ENCODE measurements at regions not wholly inside any gene's neighbourhood (a gene's known extent, or its start where the extent isn't known, plus 50 kb on each side); places are given as distances from the start of the nearest gene placed in this dataset.

DNA sequence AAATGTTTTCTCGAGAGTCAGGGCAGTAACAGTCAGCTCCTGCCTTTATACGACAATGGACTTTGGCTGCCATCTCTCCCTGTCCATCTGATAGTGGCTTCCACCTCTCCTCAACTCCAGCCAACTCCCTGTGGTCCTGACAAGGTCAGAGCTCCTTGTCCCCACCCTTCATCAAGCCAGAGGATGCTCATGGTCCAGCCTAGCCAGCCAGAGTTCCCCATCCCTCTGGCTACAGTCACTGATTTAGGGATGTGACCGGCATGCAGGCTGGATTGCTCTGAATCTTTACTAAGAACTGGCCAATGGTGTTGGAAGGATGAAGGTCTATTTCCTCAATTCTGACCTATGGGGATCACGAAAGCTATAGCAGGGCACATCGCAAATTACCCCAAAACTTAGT, 156.1 kb downstream of the OR4M2 start:
- DNase-seq (ENCODE audit: low read depth, low spot score): no peak

More for the DNA sequence above, 156.1 kb downstream of the OR4M2 start:
- Histone ChIP-seq H3K27ac (ENCODE audit: insufficient read depth, low read depth, low read length) (no peak overlapping the region), H2AFZ (ENCODE audit: low read depth, low read length) (no peak overlapping the region), H3K9me1 (replicated peaks; ENCODE audit: control insufficient read depth, extremely low read depth, insufficient read depth, low read length) (no peaks in the 10 kb centered on the region), H3K9ac (replicated peaks; ENCODE audit: extremely low read depth, insufficient read depth, low read length) (no peak overlapping the region), H3K4me2 (ENCODE audit: insufficient read depth, low read length) (no peak overlapping the region), H3K27me3 (ENCODE audit: control insufficient read depth in 2 of 2, insufficient read depth in 2 of 2, low read length in 2 of 2) (no peaks in the 10 kb centered on the region), H3K79me2 (ENCODE audit: control insufficient read depth, insufficient read depth, low read length) (no peaks in the 10 kb centered on the region), H3K36me3 (ENCODE audit: control insufficient read depth in 2 of 2, extremely low read depth in 1 of 2, insufficient read depth in 2 of 2, low read length in 2 of 2) (no peaks in the 10 kb centered on the region), H3K9me3 (replicated peaks; ENCODE audit: control insufficient read depth, insufficient read depth, low read length) (peaks cover 31% of the 10 kb centered on the region), H3K4me3 (replicated peaks in 1 of 3; ENCODE audit: insufficient read depth in 1 of 3, low read depth in 1 of 3, low read length in 3 of 3) (no peak overlapping the region), H4K20me1 (replicated peaks; ENCODE audit: control insufficient read depth, extremely low read depth, insufficient read depth, low read length) (no peaks in the 10 kb centered on the region), H3K4me1 (ENCODE audit: control insufficient read depth, extremely low read depth, insufficient read depth, low read length) (no peaks in the 10 kb centered on the region)
- dilution Hi-C loops (cut with MboI; ENCODE audit: extremely low pct_ligation_motif_present, low sequenced_read_pairs): no loop called here
- ChIA-PET CTCF (no interaction called here), POLR2A (no interaction called here)
- TF ChIP-seq JUN (IDR thresholded peaks at IDR 0.05; ENCODE audit: borderline replicate concordance, insufficient read depth, insufficient read length, low read depth): no peak
- TF ChIP-seq MYC (IDR thresholded peaks at IDR 0.05; ENCODE audit: low read depth, low read length): no peak
- no peak for TF ChIP-seq FOS (IDR thresholded peaks at IDR 0.05; ENCODE audit: borderline replicate concordance, insufficient read depth, low read length)
- TF ChIP-seq EZH2 (IDR thresholded peaks at IDR 0.05; ENCODE audit: borderline replicate concordance, low read depth, low read length, severe bottlenecking): no peak
- no peak for TF ChIP-seq POLR2AphosphoS5 (IDR thresholded peaks at IDR 0.05; ENCODE audit: insufficient read depth, low read depth, low read length)
- TF ChIP-seq CTCF (IDR thresholded peaks at IDR 0.05; ENCODE audit: extremely low read depth in 1 of 2, insufficient read depth in 1 of 2, low read depth in 1 of 2, low read length in 2 of 2): no peak
- TF ChIP-seq GATA2 (IDR thresholded peaks at IDR 0.05; ENCODE audit: insufficient read depth, insufficient read length, low read depth, low read length): no peak
- no peak for TF ChIP-seq POLR2A (IDR thresholded peaks at IDR 0.05; ENCODE audit: low read depth, low read length)
- TF ChIP-seq MAX (IDR thresholded peaks at IDR 0.05; ENCODE audit: insufficient read depth, insufficient read length): no peak
- BruUV-seq (replicated peaks): no TSS peak
- intact Hi-C loops (cut with micrococcal nuclease): no loop called here
- FAIRE-seq: peak; percentile 31
